GM21619 (cell line): ENCODE measurements at regions not wholly inside any gene's neighbourhood (a gene's known extent, or its start where the extent isn't known, plus 50 kb on each side); places are given as distances from the start of the nearest gene placed in this dataset.
A peak's percentile ranks its signal among the peaks of the same experiment; 100 is the strongest.

Source experiments
- ATAC-seq: cut with Tn5 transposase; IDR thresholded peaks from one replicate; pipeline ENCODE4 v1.9.1; 2021; ENCODE audit not compliant: unreplicated experiment

- no peak for ATAC-seq
Measured at GRCh38 chr5:68447136-68447929, 231.8 kb downstream of the PIK3R1 start.

- ATAC-seq, result no peak
Measured at GRCh38 chr5:68449380-68449779, 233.8 kb downstream of the PIK3R1 start.

- no peak for ATAC-seq
Measured at GRCh38 chr5:68450245-68450852, 234.8 kb downstream of the PIK3R1 start.

- no peak for ATAC-seq
Measured at GRCh38 chr5:68452286-68452685, 236.7 kb downstream of the PIK3R1 start.

GRCh38 chr5:68454172-68454571 is 238.6 kb downstream of the PIK3R1 start:
- no peak for ATAC-seq

GRCh38 chr5:68454766-68455165 is 239.2 kb downstream of the PIK3R1 start:
- no peak for ATAC-seq

- no peak for ATAC-seq
Measured at GRCh38 chr5:68455216-68455615, 239.7 kb downstream of the PIK3R1 start.

- no peak for ATAC-seq
Measured at GRCh38 chr5:68456756-68457217, 241.2 kb downstream of the PIK3R1 start.

- ATAC-seq, result no peak
Measured at GRCh38 chr5:68457285-68457684, 241.7 kb downstream of the PIK3R1 start.

GRCh38 chr5:68458416-68459021 is 243.0 kb downstream of the PIK3R1 start:
- no peak for ATAC-seq

- ATAC-seq, result no peak
Measured at GRCh38 chr5:68459093-68459809, 243.7 kb downstream of the PIK3R1 start.

GRCh38 chr5:68459810-68460139 is 244.2 kb downstream of the PIK3R1 start:
- ATAC-seq, result no peak

- ATAC-seq, result no peak
Measured at GRCh38 chr5:68460147-68460798, 244.7 kb downstream of the PIK3R1 start.

GRCh38 chr5:68463606-68464005 is 248.1 kb downstream of the PIK3R1 start:
- ATAC-seq, result no peak

GRCh38 chr5:68464424-68464823 is 248.9 kb downstream of the PIK3R1 start:
- ATAC-seq, result peak; percentile 80

GRCh38 chr5:68465133-68465532 is 249.6 kb downstream of the PIK3R1 start:
- ATAC-seq, result no peak

- no peak for ATAC-seq
Measured at GRCh38 chr5:68465934-68466551, 250.5 kb downstream of the PIK3R1 start.

GRCh38 chr5:68467208-68467607 is 251.7 kb downstream of the PIK3R1 start:
- ATAC-seq, result no peak

GRCh38 chr5:68467794-68468193 is 252.2 kb downstream of the PIK3R1 start:
- no peak for ATAC-seq

GRCh38 chr5:68468322-68468721 is 252.8 kb downstream of the PIK3R1 start:
- ATAC-seq, result no peak
